Upper lobe of left lung (tissue), 4 donors: ENCODE measurements at regions not wholly inside any gene's neighbourhood (a gene's known extent, or its start where the extent isn't known, plus 50 kb on each side); places are given as distances from the start of the nearest gene placed in this dataset.

Experiments
- EP300 ChIP-seq, 4 donors: sonication (generic); formaldehyde crosslinking; IDR thresholded peaks; one replicate each; pipeline ENCODE4 v1.5.1; 2017; ENCODE audit warnings: antibody characterized with exemption in 4 of 4, control low read depth in 2 of 4
- POLR2AphosphoS5 ChIP-seq, 2 donors: sonication (generic); formaldehyde crosslinking; IDR thresholded peaks; one replicate each; pipeline ENCODE4 v1.5.1; 2017; ENCODE audit warnings: antibody characterized with exemption in 2 of 2
- TF ChIP-seq, protein P1 (sequence below), 6 experiments: fragments of 450-650 bp in 4 of 6; fragments of 200-600 bp in 2 of 6; sonication (generic) in 2 of 6; IDR thresholded peaks; one replicate each; pipeline ENCODE4 v1.5.1; 2016 to 2019; ENCODE audit warnings: antibody characterized with exemption in 6 of 6

DNA sequence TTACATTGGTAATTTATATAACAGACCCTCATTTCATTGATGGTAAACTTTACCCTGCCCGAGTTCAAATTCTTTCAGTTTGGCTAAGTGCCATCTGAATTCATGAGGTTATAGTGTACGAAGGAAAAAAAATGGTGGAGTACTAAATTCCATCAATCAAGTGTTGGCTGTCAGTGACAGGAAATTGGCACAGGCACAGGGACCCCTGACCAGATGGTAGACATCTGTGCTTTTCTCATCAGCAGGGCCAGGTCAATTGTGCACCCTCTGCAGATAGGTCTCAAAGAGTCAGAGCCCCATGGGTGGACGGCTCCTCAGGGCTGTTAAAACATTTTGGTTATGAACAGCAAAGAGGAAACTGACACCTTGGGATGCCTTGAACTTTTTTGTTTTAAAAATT, 439.2 kb downstream of the SETBP1 start:
- TF ChIP-seq, protein P1, sequence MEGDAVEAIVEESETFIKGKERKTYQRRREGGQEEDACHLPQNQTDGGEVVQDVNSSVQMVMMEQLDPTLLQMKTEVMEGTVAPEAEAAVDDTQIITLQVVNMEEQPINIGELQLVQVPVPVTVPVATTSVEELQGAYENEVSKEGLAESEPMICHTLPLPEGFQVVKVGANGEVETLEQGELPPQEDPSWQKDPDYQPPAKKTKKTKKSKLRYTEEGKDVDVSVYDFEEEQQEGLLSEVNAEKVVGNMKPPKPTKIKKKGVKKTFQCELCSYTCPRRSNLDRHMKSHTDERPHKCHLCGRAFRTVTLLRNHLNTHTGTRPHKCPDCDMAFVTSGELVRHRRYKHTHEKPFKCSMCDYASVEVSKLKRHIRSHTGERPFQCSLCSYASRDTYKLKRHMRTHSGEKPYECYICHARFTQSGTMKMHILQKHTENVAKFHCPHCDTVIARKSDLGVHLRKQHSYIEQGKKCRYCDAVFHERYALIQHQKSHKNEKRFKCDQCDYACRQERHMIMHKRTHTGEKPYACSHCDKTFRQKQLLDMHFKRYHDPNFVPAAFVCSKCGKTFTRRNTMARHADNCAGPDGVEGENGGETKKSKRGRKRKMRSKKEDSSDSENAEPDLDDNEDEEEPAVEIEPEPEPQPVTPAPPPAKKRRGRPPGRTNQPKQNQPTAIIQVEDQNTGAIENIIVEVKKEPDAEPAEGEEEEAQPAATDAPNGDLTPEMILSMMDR (IDR thresholded peaks at IDR 0.05): no peak
- TF ChIP-seq EP300 (IDR thresholded peaks at IDR 0.05): no peak
- TF ChIP-seq POLR2AphosphoS5 (IDR thresholded peaks at IDR 0.05): no peak
